ENCODE measurements at regions not wholly inside any gene's neighbourhood (a gene's known extent, or its start where the extent isn't known, plus 50 kb on each side); places are given as distances from the start of the nearest gene placed in this dataset.

DNA sequence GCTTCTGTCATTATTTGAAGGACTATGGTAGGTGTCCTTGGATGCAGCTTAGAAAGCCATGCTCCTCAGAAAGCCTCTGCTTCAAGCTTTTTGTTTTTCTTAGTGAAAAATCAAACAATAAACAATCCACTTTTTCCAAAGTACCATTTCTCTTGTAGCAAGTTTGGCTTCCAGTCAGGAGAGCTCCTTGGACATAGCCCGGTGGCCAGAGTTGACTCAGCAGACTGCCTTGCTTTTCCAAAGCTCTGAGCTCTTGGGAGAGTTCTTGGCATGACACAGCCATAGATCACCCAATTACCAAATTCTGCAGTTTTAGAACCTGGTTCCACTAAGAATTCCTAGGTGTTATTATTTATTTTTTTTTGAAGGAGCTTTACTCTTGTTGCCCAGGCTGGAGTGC is 189.4 kb upstream of the MTPN start:
- TF ChIP-seq GATA2 (IDR thresholded peaks at IDR 0.05; ENCODE audit: low read depth, low read length) (no peak), GATA3 (IDR thresholded peaks at IDR 0.05; ENCODE audit: low read depth, low read length) (no peak)

Data from SH-SY5Y (cell line).